B cell (primary cell): ENCODE measurements at regions not wholly inside any gene's neighbourhood (a gene's known extent, or its start where the extent isn't known, plus 50 kb on each side); places are given as distances from the start of the nearest gene placed in this dataset.

ENCODE experiments used
- ATAC-seq: fragments of 200-7000 bp; cut with Tn5 transposase; one replicate; pipeline ENCODE4 v1.10.0; 2021; ENCODE audit warnings: low read depth, mild to moderate bottlenecking, moderate number of reproducible peaks, moderate library complexity
- CTCF ChIA-PET: fragments of 350-600 bp; sonication (Branson Sonifier 250); formaldehyde crosslinking; loops from one replicate; lab custom pipeline; 2021; ENCODE audit warnings: antibody characterized with exemption, inconsistent platforms; lab: Charles Lee
- POLR2A ChIA-PET: fragments of 350-600 bp; sonication (Branson Sonifier 250); formaldehyde crosslinking; loops from one replicate; lab custom pipeline; 2021; ENCODE audit warnings: antibody characterized with exemption; lab: Charles Lee
- DNase-seq: peaks from one replicate; pipeline ENCODE4 v3.0.0; 2013
- H2AFZ ChIP-seq: 2 replicates; pipeline ENCODE4 v1.6.1; 2012; ENCODE audit warnings: mild to moderate bottlenecking, low read depth, low read length; ENCODE audit not compliant: insufficient read depth, poor library complexity, severe bottlenecking
- H3K27ac ChIP-seq, 2 donors: 1 replicate in 1 of 2; 2 replicates in 1 of 2; pipeline ENCODE4 v1.5.1; 2012 to 2013; ENCODE audit warnings: low read length in 2 of 2, mild to moderate bottlenecking in 2 of 2, moderate library complexity in 1 of 2
- H3K27me3 ChIP-seq, 4 experiments: fragments of 200-600 bp in 1 of 4; sonication (generic) in 1 of 4; replicated peaks in 1 of 4; 1 replicate in 2 of 4; 2 replicates in 2 of 4; pipeline versions ENCODE4 v1.6.1 to v1.7.0; 2013 to 2016; ENCODE audit warnings: low read length in 3 of 4, mild to moderate bottlenecking in 2 of 4, mixed read lengths in 1 of 4, moderate library complexity in 1 of 4; ENCODE audit not compliant: insufficient read depth in 4 of 4, control insufficient read depth in 3 of 4; ENCODE audit errors: control extremely low read depth in 1 of 4
- H3K36me3 ChIP-seq, 2 experiments: replicated peaks in 1 of 2; 1 replicate in 1 of 2; 2 replicates in 1 of 2; pipeline versions ENCODE4 v1.6.1 to v1.7.1; 2013; ENCODE audit warnings: low read length in 1 of 2; ENCODE audit not compliant: insufficient read depth in 2 of 2, control insufficient read depth in 1 of 2; ENCODE audit errors: control extremely low read depth in 1 of 2, extremely low read depth in 1 of 2
- H3K4me1 ChIP-seq, 2 donors: fragments of 200-600 bp in 1 of 2; sonication (generic) in 1 of 2; 1 replicate in 1 of 2; 2 replicates in 1 of 2; pipeline versions ENCODE4 v1.5.1 to v1.6.1; 2013 to 2017; ENCODE audit warnings: low read length in 2 of 2; ENCODE audit not compliant: control insufficient read depth in 2 of 2, insufficient read depth in 2 of 2
- H3K4me2 ChIP-seq: replicated peaks from 2 replicates; pipeline ENCODE3; 2012; ENCODE audit warnings: mild to moderate bottlenecking, low read depth, low read length; ENCODE audit not compliant: poor library complexity, severe bottlenecking
- H3K4me3 ChIP-seq, 5 experiments: fragments of 200-600 bp in 1 of 5; sonication (generic) in 1 of 5; 1 replicate in 3 of 5; 2 replicates in 2 of 5; pipeline versions ENCODE4 v1.5.1 to v1.7.0; 2011 to 2016; ENCODE audit warnings: low read length in 4 of 5, mild to moderate bottlenecking in 4 of 5, low read depth in 2 of 5, control low read depth in 1 of 5, moderate library complexity in 1 of 5; ENCODE audit not compliant: insufficient read depth in 1 of 5; ENCODE audit errors: control extremely low read depth in 1 of 5, extremely low read depth in 1 of 5
- H3K79me2 ChIP-seq: fragments of 200-600 bp; sonication (generic); one replicate; pipeline ENCODE4 v1.6.0; 2016; ENCODE audit warnings: low read length; ENCODE audit not compliant: control insufficient read depth, insufficient read depth
- H3K9ac ChIP-seq: fragments of 200-600 bp; sonication (generic); 2 replicates; pipeline ENCODE4 v1.6.1; 2017; ENCODE audit warnings: mild to moderate bottlenecking, low read length, moderate library complexity
- H3K9me3 ChIP-seq, 3 donors: one replicate each; pipeline versions ENCODE4 v1.6.1 to v1.7.1; 2013; ENCODE audit warnings: low read length in 2 of 3; ENCODE audit not compliant: control insufficient read depth in 2 of 3, insufficient read depth in 1 of 3; ENCODE audit errors: control extremely low read depth in 1 of 3
- H4K20me1 ChIP-seq: 2 replicates; pipeline ENCODE4 v1.6.0; 2012; ENCODE audit warnings: mild to moderate bottlenecking, low read length; ENCODE audit not compliant: insufficient read depth, control insufficient read depth, poor library complexity, severe bottlenecking
- H3K27ac Mint-ChIP-seq: one replicate; pipeline ENCODE4 v1.8.0; 2021; ENCODE audit warnings: mixed read lengths
- H3K27me3 Mint-ChIP-seq: one replicate; pipeline ENCODE4 v1.8.0; 2021; ENCODE audit warnings: mixed read lengths
- H3K4me1 Mint-ChIP-seq: one replicate; pipeline ENCODE4 v1.8.0; 2021; ENCODE audit warnings: mixed read lengths
- H3K4me3 Mint-ChIP-seq: one replicate; pipeline ENCODE4 v1.8.0; 2021; ENCODE audit warnings: mixed read lengths
- H3K9me3 Mint-ChIP-seq: one replicate; pipeline ENCODE4 v1.8.0; 2022; ENCODE audit warnings: mixed read lengths; ENCODE audit not compliant: insufficient read depth
- EZH2 ChIP-seq: IDR thresholded peaks from 2 replicates; pipeline ENCODE4 v1.6.1; 2012; ENCODE audit warnings: borderline replicate concordance, low read depth, mild to moderate bottlenecking, moderate library complexity, low read length; ENCODE audit not compliant: insufficient read depth, poor library complexity, severe bottlenecking
- WGBS: methylation state at CpG from one replicate; pipeline ENCODE4 v1.1.5; 2013; ENCODE audit warnings: missing lambda C conversion rate; ENCODE audit not compliant: insufficient coverage; 5-methylcytosine and 5-hydroxymethylcytosine counted together
- intact Hi-C: fragments of 100-400 bp; cut with micrococcal nuclease; formaldehyde crosslinking; loops from one replicate; pipeline ENCODE4 v1.10.0; 2022
- TF ChIP-seq, protein P1 (sequence below): fragments of 200-600 bp; IDR thresholded peaks from one replicate; pipeline ENCODE4 v1.8.0; 2022; ENCODE audit warnings: antibody characterized with exemption, mild to moderate bottlenecking

GRCh38 chr6:137305691-137306090 is 86.5 kb upstream of the IFNGR1 start:
- Histone ChIP-seq H4K20me1 (no peaks in the 10 kb centered on the region), H3K27me3 (no peaks in the 10 kb centered on the region), H3K36me3 (no peaks in the 10 kb centered on the region), H3K9ac (no peak overlapping the region), H3K9me3 (no peaks in the 10 kb centered on the region), H3K4me2 (no peak overlapping the region), H3K27ac (no peak overlapping the region), H3K4me3 (no peak overlapping the region), H3K4me1 (peaks cover 30 to 42% of the 10 kb centered on the region in 2 donors), H3K79me2 (no peaks in the 10 kb centered on the region), H2AFZ (no peak overlapping the region)
- TF ChIP-seq, protein P1, sequence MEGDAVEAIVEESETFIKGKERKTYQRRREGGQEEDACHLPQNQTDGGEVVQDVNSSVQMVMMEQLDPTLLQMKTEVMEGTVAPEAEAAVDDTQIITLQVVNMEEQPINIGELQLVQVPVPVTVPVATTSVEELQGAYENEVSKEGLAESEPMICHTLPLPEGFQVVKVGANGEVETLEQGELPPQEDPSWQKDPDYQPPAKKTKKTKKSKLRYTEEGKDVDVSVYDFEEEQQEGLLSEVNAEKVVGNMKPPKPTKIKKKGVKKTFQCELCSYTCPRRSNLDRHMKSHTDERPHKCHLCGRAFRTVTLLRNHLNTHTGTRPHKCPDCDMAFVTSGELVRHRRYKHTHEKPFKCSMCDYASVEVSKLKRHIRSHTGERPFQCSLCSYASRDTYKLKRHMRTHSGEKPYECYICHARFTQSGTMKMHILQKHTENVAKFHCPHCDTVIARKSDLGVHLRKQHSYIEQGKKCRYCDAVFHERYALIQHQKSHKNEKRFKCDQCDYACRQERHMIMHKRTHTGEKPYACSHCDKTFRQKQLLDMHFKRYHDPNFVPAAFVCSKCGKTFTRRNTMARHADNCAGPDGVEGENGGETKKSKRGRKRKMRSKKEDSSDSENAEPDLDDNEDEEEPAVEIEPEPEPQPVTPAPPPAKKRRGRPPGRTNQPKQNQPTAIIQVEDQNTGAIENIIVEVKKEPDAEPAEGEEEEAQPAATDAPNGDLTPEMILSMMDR, result no peak
- TF ChIP-seq EZH2, result no peak
- 100% methylated on average over 1 of the region's 2 CpGs for whole genome bisulfite sequencing
- Mint-ChIP-seq H3K4me1 (peaks cover 47% of the 10 kb centered on the region), H3K27me3 (no peaks in the 10 kb centered on the region), H3K27ac (no peak overlapping the region), H3K4me3 (no peak overlapping the region), H3K9me3 (peaks cover 3% of the 10 kb centered on the region)
- DNase-seq, result no peak
- intact Hi-C loops, result no loop called here
- no peak for ATAC-seq
- ChIA-PET CTCF (no interaction called here), POLR2A (no interaction called here)

DNA sequence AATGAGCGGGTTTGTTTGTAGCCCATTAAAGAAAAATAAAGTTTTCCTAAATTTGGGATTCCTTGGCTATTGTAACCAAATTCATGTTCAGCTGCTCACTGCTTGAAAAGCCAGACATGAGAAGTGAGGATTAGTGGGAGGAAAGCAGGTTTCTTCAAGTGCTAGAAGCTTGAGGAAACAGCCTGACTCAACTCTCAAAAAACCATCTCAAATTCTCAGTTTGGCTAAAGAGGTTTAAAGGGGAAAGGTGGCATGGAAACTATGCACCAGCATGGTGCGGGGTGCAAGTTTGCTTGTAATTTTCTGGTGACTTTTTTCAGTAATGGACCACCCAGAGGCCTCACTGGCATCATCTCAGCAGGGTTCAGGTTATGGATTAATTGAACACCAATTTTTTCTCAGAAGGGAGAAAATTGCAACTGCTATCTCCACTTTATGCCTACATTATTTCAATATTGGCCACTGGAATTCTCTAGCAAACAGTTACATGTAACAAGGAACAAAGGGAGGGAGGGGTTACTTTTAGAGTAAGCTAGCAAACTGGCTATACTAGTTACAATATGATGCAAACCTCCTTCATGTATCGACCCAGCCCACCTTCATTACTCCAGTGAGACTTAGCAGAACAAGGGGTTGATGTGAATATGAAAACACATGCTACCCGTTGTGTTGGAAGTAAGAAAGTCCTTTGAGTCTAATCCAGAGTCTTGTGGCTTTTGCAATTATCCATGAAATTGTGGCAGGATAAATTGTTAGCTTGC is 85.0 kb upstream of the IFNGR1 start:
- Mint-ChIP-seq H3K4me1 (peaks cover 36% of the 10 kb centered on the region), H3K27ac (no peak overlapping the region), H3K9me3 (peaks cover 3% of the 10 kb centered on the region), H3K27me3 (no peaks in the 10 kb centered on the region), H3K4me3 (no peak overlapping the region)
- Histone ChIP-seq H3K79me2 (no peaks in the 10 kb centered on the region), H3K36me3 (no peaks in the 10 kb centered on the region), H3K4me1 (peaks cover 24 to 34% of the 10 kb centered on the region in 2 donors), H3K27me3 (no peaks in the 10 kb centered on the region), H3K27ac (no peak overlapping the region), H4K20me1 (no peaks in the 10 kb centered on the region), H3K9me3 (no peaks in the 10 kb centered on the region), H3K4me2 (no peak overlapping the region), H3K4me3 (no peak overlapping the region), H2AFZ (no peak overlapping the region), H3K9ac (no peak overlapping the region)
- WGBS, result 95% methylated on average over 2 of the region's 4 CpGs
- ATAC-seq, result no peak
- no peak for DNase-seq
- ChIA-PET CTCF (interaction anchor here (1.0 to 1.6 kb wide), 2 partner anchors 10 to 228 kb away, joined by 6 read pairs; no protein-coding TSS in a partner anchor), POLR2A (no interaction called here)
- intact Hi-C loops, result no loop called here
- TF ChIP-seq EZH2, result no peak
- TF ChIP-seq, protein P1, result no peak
